Progenitor cell of endocrine pancreas (in vitro differentiated cells): ENCODE measurements at regions not wholly inside any gene's neighbourhood (a gene's known extent, or its start where the extent isn't known, plus 50 kb on each side); places are given as distances from the start of the nearest gene placed in this dataset.
"Not testable (repeated sequence)": the region's sequence is repeated elsewhere in the genome, so short reads cannot be mapped to it uniquely, and the experiment has no call there.

Experiments
- DNase-seq: peaks from one replicate; pipeline ENCODE4 v3.0.0; 2021; ENCODE audit warnings: low spot score; ENCODE audit not compliant: unreplicated experiment
- H3K27ac Mint-ChIP-seq: 2 replicates; pipeline ENCODE4 v1.8.0; 2021; ENCODE audit warnings: mild to moderate bottlenecking, moderate library complexity, mixed read lengths
- H3K27me3 Mint-ChIP-seq: 2 replicates; pipeline ENCODE4 v1.8.0; 2021; ENCODE audit warnings: mixed read lengths
- H3K36me3 Mint-ChIP-seq: 2 replicates; pipeline ENCODE4 v1.8.0; 2022; ENCODE audit warnings: mixed read lengths; ENCODE audit not compliant: insufficient read depth
- H3K4me1 Mint-ChIP-seq: 2 replicates; pipeline ENCODE4 v1.8.0; 2021; ENCODE audit warnings: low read depth, mixed read lengths
- H3K4me3 Mint-ChIP-seq: 2 replicates; pipeline ENCODE4 v1.8.0; 2021; ENCODE audit warnings: low read depth, mild to moderate bottlenecking, moderate library complexity, mixed read lengths
- H3K9me3 Mint-ChIP-seq: 2 replicates; pipeline ENCODE4 v1.8.0; 2021; ENCODE audit warnings: low read depth, mixed read lengths
- CTCF ChIP-seq: fragments of 200-600 bp; sonication (generic); IDR thresholded peaks from one replicate; pipeline ENCODE4 v1.5.0; 2021; ENCODE audit warnings: antibody characterized with exemption, mild to moderate bottlenecking; ENCODE audit not compliant: unreplicated experiment

GRCh38 chrX:143231492-143231891, 205.8 kb downstream of the SPANXN4 start:
- H3K9me3 Mint-ChIP-seq = peaks cover 40% of the 10 kb centered on the region
- H3K4me1 Mint-ChIP-seq = no peaks in the 10 kb centered on the region
- H3K4me3 Mint-ChIP-seq = no peak overlapping the region
- TF ChIP-seq CTCF = no peak
- H3K27me3 Mint-ChIP-seq = peaks cover 4% of the 10 kb centered on the region
- DNase-seq = no peak
- H3K36me3 Mint-ChIP-seq = no peaks in the 10 kb centered on the region
- H3K27ac Mint-ChIP-seq = no peak overlapping the region

- H3K4me1 Mint-ChIP-seq, H3K36me3 Mint-ChIP-seq, H3K4me3 Mint-ChIP-seq, H3K27me3 Mint-ChIP-seq, H3K27ac Mint-ChIP-seq, DNase-seq: not testable (repeated sequence)
- H3K9me3 Mint-ChIP-seq = peaks cover 24% of the 10 kb centered on the region
Measured at GRCh38 chrX:143228600-143228999, 202.9 kb downstream of the SPANXN4 start.

GRCh38 chrX:143206966-143207365, 181.2 kb downstream of the SPANXN4 start:
- TF ChIP-seq CTCF = no peak
- peaks cover 28% of the 10 kb centered on the region for H3K9me3 Mint-ChIP-seq
- H3K27ac Mint-ChIP-seq = no peak overlapping the region

GRCh38 chrX:143171703-143172102, 146.0 kb downstream of the SPANXN4 start:
- Mint-ChIP-seq H3K27ac (no peak overlapping the region), H3K4me1 (no peaks in the 10 kb centered on the region), H3K4me3 (no peak overlapping the region), H3K36me3 (no peaks in the 10 kb centered on the region), H3K9me3 (peaks cover 33% of the 10 kb centered on the region), H3K27me3 (no peaks in the 10 kb centered on the region)
- no peak for DNase-seq
- no peak for TF ChIP-seq CTCF

More at GRCh38 chrX:143206966-143207365, 181.2 kb downstream of the SPANXN4 start:
- no peak for DNase-seq
- Mint-ChIP-seq H3K4me1 (no peaks in the 10 kb centered on the region), H3K36me3 (no peaks in the 10 kb centered on the region), H3K27me3 (no peaks in the 10 kb centered on the region), H3K4me3 (no peak overlapping the region)

GRCh38 chrX:143165778-143166177, 140.1 kb downstream of the SPANXN4 start:
- Mint-ChIP-seq H3K9me3 (peaks cover 23% of the 10 kb centered on the region), H3K4me3 (no peak overlapping the region), H3K27ac (no peak overlapping the region), H3K36me3 (no peaks in the 10 kb centered on the region), H3K4me1 (no peaks in the 10 kb centered on the region), H3K27me3 (no peaks in the 10 kb centered on the region)
- TF ChIP-seq CTCF = no peak
- no peak for DNase-seq

- H3K27ac Mint-ChIP-seq = no peak overlapping the region
- H3K9me3 Mint-ChIP-seq = peaks cover 28% of the 10 kb centered on the region
- no peaks in the 10 kb centered on the region for H3K36me3 Mint-ChIP-seq
- no peak for TF ChIP-seq CTCF
- no peaks in the 10 kb centered on the region for H3K27me3 Mint-ChIP-seq
- H3K4me3 Mint-ChIP-seq = no peak overlapping the region
- no peak for DNase-seq
- no peaks in the 10 kb centered on the region for H3K4me1 Mint-ChIP-seq
Measured at GRCh38 chrX:143139681-143140080, 114.0 kb downstream of the SPANXN4 start.
